Upper lobe of left lung (tissue), 4 donors: ENCODE measurements at regions not wholly inside any gene's neighbourhood (a gene's known extent, or its start where the extent isn't known, plus 50 kb on each side); places are given as distances from the start of the nearest gene placed in this dataset.

Experiments used
- EP300 ChIP-seq, 4 donors: sonication (generic); formaldehyde crosslinking; IDR thresholded peaks; one replicate each; pipeline ENCODE4 v1.5.1; 2017; ENCODE audit warnings: antibody characterized with exemption in 4 of 4, control low read depth in 2 of 4
- POLR2A ChIP-seq, 4 donors: fragments of 450-650 bp; IDR thresholded peaks; one replicate each; pipeline ENCODE4 v1.5.1; 2016 to 2017; ENCODE audit warnings: antibody characterized with exemption in 4 of 4, mild to moderate bottlenecking in 2 of 4
- POLR2AphosphoS5 ChIP-seq, 2 donors: sonication (generic); formaldehyde crosslinking; IDR thresholded peaks; one replicate each; pipeline ENCODE4 v1.5.1; 2017; ENCODE audit warnings: antibody characterized with exemption in 2 of 2
- TF ChIP-seq, protein P1 (sequence below), 6 experiments: fragments of 450-650 bp in 4 of 6; fragments of 200-600 bp in 2 of 6; sonication (generic) in 2 of 6; IDR thresholded peaks; one replicate each; pipeline ENCODE4 v1.5.1; 2016 to 2019; ENCODE audit warnings: antibody characterized with exemption in 6 of 6

DNA sequence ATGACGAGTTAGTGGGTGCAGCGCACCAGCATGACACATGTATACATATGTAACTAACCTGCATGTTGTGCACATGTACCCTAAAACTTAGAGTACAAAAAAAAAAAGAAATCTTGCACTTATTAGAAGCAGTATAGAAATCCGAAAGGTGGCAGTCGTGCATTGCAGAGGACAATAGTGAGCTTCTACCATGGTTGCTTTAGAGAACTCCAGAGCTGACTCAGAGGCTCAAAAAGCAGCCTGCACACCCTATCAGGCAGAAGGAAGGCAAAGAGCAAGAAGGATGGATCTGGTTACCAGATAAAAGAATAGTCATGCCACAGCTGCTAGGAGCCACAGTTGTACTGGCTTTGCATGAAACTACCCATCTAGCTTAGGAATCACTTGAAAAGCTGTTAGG, 796.0 kb upstream of the TSPY4 start:
- TF ChIP-seq, protein P1, sequence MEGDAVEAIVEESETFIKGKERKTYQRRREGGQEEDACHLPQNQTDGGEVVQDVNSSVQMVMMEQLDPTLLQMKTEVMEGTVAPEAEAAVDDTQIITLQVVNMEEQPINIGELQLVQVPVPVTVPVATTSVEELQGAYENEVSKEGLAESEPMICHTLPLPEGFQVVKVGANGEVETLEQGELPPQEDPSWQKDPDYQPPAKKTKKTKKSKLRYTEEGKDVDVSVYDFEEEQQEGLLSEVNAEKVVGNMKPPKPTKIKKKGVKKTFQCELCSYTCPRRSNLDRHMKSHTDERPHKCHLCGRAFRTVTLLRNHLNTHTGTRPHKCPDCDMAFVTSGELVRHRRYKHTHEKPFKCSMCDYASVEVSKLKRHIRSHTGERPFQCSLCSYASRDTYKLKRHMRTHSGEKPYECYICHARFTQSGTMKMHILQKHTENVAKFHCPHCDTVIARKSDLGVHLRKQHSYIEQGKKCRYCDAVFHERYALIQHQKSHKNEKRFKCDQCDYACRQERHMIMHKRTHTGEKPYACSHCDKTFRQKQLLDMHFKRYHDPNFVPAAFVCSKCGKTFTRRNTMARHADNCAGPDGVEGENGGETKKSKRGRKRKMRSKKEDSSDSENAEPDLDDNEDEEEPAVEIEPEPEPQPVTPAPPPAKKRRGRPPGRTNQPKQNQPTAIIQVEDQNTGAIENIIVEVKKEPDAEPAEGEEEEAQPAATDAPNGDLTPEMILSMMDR (IDR thresholded peaks at IDR 0.05): no peak
- no peak for TF ChIP-seq EP300 (IDR thresholded peaks at IDR 0.05)
- no peak for TF ChIP-seq POLR2A (IDR thresholded peaks at IDR 0.05)
- TF ChIP-seq POLR2AphosphoS5 (IDR thresholded peaks at IDR 0.05): no peak
